Endothelial cell of umbilical vein (primary cell): ENCODE measurements at regions not wholly inside any gene's neighbourhood (a gene's known extent, or its start where the extent isn't known, plus 50 kb on each side); places are given as distances from the start of the nearest gene placed in this dataset.

ENCODE experiments used
- EZH2 ChIP-seq: IDR thresholded peaks from 2 replicates; pipeline ENCODE4 v1.6.1; 2012; ENCODE audit warnings: borderline replicate concordance, low read depth, mild to moderate bottlenecking, moderate library complexity, low read length, inconsistent platforms; ENCODE audit not compliant: severe bottlenecking
- JUN ChIP-seq: IDR thresholded peaks from 2 replicates; pipeline ENCODE4 v1.6.1; 2011; ENCODE audit warnings: borderline replicate concordance, low read depth; ENCODE audit not compliant: insufficient read length, insufficient read depth
- POLR2AphosphoS5 ChIP-seq: IDR thresholded peaks from 2 replicates; pipeline ENCODE4 v1.6.1; 2012; ENCODE audit warnings: low read depth, mild to moderate bottlenecking, control low read depth, low read length, moderate library complexity; ENCODE audit not compliant: insufficient read depth
- TF ChIP-seq, protein P1 (sequence below), 2 donors: IDR thresholded peaks; 1 replicate in 1 of 2; 2 replicates in 1 of 2; pipeline ENCODE4 v1.5.1; 2011; ENCODE audit warnings: low read length in 2 of 2, mild to moderate bottlenecking in 2 of 2, moderate library complexity in 2 of 2, control low read depth in 1 of 2, inconsistent platforms in 1 of 2, low read depth in 1 of 2; ENCODE audit not compliant: insufficient read depth in 1 of 2; ENCODE audit errors: extremely low read depth in 1 of 2

GRCh38 chr14:104443391-104444158, 136.0 kb upstream of the C14orf180 start:
- no peak for TF ChIP-seq EZH2
- TF ChIP-seq, protein P1, sequence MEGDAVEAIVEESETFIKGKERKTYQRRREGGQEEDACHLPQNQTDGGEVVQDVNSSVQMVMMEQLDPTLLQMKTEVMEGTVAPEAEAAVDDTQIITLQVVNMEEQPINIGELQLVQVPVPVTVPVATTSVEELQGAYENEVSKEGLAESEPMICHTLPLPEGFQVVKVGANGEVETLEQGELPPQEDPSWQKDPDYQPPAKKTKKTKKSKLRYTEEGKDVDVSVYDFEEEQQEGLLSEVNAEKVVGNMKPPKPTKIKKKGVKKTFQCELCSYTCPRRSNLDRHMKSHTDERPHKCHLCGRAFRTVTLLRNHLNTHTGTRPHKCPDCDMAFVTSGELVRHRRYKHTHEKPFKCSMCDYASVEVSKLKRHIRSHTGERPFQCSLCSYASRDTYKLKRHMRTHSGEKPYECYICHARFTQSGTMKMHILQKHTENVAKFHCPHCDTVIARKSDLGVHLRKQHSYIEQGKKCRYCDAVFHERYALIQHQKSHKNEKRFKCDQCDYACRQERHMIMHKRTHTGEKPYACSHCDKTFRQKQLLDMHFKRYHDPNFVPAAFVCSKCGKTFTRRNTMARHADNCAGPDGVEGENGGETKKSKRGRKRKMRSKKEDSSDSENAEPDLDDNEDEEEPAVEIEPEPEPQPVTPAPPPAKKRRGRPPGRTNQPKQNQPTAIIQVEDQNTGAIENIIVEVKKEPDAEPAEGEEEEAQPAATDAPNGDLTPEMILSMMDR (IDR thresholded peaks at IDR 0.05; ENCODE audit: extremely low read depth in 1 of 2, insufficient read depth in 1 of 2, low read depth in 1 of 2, low read length in 2 of 2) = no peak
- TF ChIP-seq POLR2AphosphoS5 = no peak
- TF ChIP-seq JUN = no peak
